Omental fat pad (tissue), 3 donors: ENCODE measurements at regions not wholly inside any gene's neighbourhood (a gene's known extent, or its start where the extent isn't known, plus 50 kb on each side); places are given as distances from the start of the nearest gene placed in this dataset.

ENCODE experiments used
- ATAC-seq: fragments of 150-250 bp; one replicate; pipeline ENCODE4 v1.9.1; 2016; ENCODE audit warnings: mild to moderate bottlenecking, moderate library complexity; ENCODE audit not compliant: low FRiP score
- DNase-seq: peaks from one replicate; pipeline ENCODE4 v3.0.0-alpha.2; 2019; ENCODE audit warnings: low spot score
- TF ChIP-seq, protein P1 (sequence below), 3 donors: fragments of 450-650 bp; IDR thresholded peaks; one replicate each; pipeline ENCODE4 v1.5.1; 2016 to 2017; ENCODE audit warnings: antibody characterized with exemption in 3 of 3, mild to moderate bottlenecking in 3 of 3, moderate library complexity in 2 of 3

DNA sequence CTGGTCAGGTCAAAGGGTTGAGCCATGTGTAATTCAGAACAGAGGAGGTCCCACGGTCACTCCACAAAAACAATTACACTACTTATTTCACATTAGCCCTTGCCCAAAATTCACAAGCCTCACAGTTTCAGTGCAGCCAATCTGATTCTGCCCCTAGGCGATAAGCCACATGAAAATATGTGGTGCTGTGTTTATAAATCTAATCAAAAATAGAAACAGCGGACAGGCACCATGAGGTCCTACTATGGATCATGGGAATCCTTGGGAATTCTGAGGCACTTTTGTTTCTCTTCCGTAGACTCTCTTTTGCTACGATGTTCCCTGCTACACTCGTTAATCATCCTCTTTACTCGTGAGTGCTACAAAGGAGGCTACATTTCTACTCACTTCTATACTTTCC is 476.1 kb downstream of the TFAP2A start:
- DNase-seq (no peak), ATAC-seq (no peak)
- TF ChIP-seq, protein P1, sequence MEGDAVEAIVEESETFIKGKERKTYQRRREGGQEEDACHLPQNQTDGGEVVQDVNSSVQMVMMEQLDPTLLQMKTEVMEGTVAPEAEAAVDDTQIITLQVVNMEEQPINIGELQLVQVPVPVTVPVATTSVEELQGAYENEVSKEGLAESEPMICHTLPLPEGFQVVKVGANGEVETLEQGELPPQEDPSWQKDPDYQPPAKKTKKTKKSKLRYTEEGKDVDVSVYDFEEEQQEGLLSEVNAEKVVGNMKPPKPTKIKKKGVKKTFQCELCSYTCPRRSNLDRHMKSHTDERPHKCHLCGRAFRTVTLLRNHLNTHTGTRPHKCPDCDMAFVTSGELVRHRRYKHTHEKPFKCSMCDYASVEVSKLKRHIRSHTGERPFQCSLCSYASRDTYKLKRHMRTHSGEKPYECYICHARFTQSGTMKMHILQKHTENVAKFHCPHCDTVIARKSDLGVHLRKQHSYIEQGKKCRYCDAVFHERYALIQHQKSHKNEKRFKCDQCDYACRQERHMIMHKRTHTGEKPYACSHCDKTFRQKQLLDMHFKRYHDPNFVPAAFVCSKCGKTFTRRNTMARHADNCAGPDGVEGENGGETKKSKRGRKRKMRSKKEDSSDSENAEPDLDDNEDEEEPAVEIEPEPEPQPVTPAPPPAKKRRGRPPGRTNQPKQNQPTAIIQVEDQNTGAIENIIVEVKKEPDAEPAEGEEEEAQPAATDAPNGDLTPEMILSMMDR (IDR thresholded peaks at IDR 0.05) = no peak

DNA sequence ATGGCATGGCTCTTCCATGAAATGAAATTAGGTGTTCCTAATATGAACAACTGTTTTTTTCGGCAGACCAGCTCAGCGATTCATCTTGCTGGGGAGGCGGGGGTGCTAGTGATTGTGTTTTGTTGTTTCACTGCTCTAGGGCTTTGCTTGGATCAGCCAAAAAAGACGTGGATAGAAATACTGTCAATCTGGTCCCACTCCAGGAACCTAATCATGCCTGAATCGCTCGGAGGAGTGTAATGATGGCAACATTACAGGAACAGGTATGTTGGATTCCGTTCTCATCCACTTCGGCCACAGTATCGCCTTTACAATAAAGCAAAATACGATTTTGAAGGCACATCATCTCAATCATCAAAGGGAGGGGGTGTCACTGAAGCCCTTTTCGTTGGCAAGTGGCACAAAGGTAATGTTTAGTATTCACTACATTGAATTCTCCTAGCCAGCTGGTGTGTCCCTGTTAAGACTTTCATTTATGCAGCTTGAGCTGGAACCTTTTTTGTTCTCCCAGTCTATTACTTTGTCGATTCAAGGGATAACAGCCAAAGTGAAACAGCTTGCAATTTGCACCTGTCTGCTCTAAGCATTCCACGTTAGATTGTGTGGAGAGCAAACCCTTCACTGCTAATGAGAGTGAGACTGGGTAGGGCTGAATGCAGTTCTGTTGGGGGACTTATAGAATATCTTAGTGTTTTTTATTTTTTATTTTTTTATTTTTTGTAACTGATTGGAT is 477.7 kb downstream of the TFAP2A start:
- ATAC-seq (no peak), DNase-seq (no peak)
- TF ChIP-seq, protein P1 (IDR thresholded peaks at IDR 0.05) = no peak

DNA sequence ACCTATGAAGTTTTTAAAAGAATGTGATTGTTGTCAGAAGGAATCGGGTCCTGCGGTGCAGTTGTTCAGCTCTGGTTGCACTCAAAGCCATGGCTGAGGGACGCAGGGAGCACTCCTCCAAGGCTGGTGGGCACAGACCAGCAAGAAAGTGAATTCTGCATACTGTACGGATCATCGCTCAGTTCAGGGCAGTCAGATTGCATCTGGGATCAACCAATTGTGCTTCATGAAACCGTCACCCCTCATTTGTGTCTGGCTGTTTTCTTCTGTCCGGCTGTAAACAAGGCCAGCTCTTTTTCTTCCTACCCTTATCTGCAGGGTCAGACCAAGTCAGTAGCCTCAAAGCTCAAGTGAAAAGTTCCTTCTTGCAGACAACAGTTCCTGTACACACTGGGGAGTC is 478.3 kb downstream of the TFAP2A start:
- DNase-seq (no peak), ATAC-seq (no peak)
- TF ChIP-seq, protein P1 (IDR thresholded peaks at IDR 0.05) = no peak

DNA sequence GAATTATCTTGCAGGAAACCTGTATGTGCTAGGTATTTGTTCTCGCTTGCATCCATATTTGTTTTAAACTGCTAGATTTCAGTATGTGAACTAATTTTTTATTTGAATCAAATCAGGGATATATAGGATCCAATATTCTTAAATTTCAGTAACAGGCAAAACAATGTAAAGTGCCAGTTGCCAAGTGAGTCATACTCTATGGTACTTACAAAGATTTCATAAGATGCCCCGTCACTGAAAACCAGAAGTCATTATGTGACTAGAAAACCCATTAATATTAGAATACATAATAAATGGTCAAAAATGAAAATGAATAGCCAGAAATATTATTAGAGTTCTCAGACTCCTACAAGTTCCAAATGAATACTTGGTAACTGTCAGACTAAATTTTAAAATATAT is 481.2 kb downstream of the TFAP2A start:
- DNase-seq = no peak
- ATAC-seq = no peak
- TF ChIP-seq, protein P1 (IDR thresholded peaks at IDR 0.05) = no peak

DNA sequence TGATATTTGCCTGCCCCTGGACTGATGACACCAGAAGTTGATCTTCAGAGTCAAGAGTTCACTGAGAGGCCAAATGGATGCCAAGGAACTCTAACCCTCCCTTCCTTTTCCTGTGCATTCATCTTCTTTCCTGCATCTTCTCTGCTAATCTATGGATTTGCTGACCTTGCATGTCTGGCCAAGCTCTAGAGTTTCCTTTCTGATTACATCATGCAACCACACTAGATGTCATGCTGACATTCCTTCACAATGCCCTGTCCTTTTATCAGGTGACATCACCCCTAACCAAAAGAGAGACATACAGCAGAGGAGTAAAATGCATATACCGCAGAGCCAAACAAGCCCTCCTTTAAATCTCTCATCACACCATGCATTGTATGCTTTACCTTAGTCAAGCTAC is 487.6 kb downstream of the TFAP2A start:
- TF ChIP-seq, protein P1 (IDR thresholded peaks at IDR 0.05) = no peak
- DNase-seq (no peak), ATAC-seq (no peak)

DNA sequence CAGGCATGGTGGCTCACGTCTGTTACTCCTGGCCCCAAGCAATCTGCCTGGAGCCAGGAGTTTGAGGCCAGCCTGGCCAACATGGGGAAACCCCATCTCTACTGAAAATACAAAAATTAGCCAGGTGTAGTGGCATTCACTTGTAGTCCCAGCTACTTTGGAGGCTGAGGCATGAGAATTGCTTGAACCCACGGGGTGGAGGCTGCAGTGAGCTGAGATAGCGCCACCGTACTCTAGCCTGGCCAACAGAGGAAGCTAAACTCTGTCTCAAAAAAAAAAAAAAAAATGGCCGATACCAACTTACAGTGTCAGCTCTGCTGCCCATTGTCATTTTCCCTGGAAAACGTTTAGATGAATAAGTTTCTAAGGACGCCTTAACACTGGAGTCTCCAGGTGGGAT is 489.9 kb downstream of the TFAP2A start:
- TF ChIP-seq, protein P1 (IDR thresholded peaks at IDR 0.05) = no peak
- ATAC-seq = no peak
- no peak for DNase-seq

DNA sequence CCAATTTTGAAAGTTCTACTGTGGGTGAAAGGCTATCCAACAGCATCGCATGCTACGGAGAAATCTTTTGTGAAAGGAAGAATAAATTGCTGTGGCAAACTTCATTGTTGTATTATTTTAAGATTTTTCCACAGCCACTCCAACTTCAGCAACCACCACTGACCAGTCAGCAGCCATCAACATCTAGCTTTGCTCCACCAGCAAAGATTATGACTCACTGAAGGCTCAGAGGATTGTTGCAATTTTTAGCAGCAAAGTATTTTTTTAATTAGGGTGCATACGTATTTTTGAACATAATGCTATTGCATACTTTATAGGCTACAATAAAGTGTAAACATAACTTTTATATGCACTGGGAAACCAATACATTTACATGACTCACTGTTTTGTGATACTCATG is 493.5 kb downstream of the TFAP2A start:
- no peak for ATAC-seq
- DNase-seq = no peak
- TF ChIP-seq, protein P1 (IDR thresholded peaks at IDR 0.05) = no peak
